Ishikawa (cell line): ENCODE measurements at regions not wholly inside any gene's neighbourhood (a gene's known extent, or its start where the extent isn't known, plus 50 kb on each side); places are given as distances from the start of the nearest gene placed in this dataset.

Experiments used
- RAD21 ChIP-seq: IDR thresholded peaks from 2 replicates; pipeline ENCODE4 v1.6.1; 2012; ENCODE audit warnings: low read depth
- REST ChIP-seq: IDR thresholded peaks from 2 replicates; pipeline ENCODE4 v1.6.1; 2012; ENCODE audit warnings: low read depth, mild to moderate bottlenecking
- TAF1 ChIP-seq: IDR thresholded peaks from 2 replicates; pipeline ENCODE4 v1.6.1; 2012; ENCODE audit warnings: low read depth, mild to moderate bottlenecking
- USF1 ChIP-seq: IDR thresholded peaks from 2 replicates; pipeline ENCODE4 v1.6.1; 2012
- YY1 ChIP-seq: IDR thresholded peaks from 2 replicates; pipeline ENCODE4 v1.6.1; 2012; ENCODE audit warnings: low read depth
- ZBTB7A ChIP-seq: IDR thresholded peaks from 2 replicates; pipeline ENCODE4 v1.6.1; 2012; ENCODE audit warnings: low read depth

GRCh38 chr14:38425324-38425976, 169.6 kb upstream of the CLEC14A start:
- TF ChIP-seq ZBTB7A: no peak
- TF ChIP-seq RAD21: no peak
- no peak for TF ChIP-seq YY1
- TF ChIP-seq USF1: no peak
- no peak for TF ChIP-seq REST
- TF ChIP-seq TAF1: no peak
